GM19467 (cell line): ENCODE measurements at regions not wholly inside any gene's neighbourhood (a gene's known extent, or its start where the extent isn't known, plus 50 kb on each side); places are given as distances from the start of the nearest gene placed in this dataset.

Experiments
- ATAC-seq: cut with Tn5 transposase; IDR thresholded peaks from one replicate; pipeline ENCODE4 v1.9.1; 2021; ENCODE audit warnings: mild to moderate bottlenecking, moderate library complexity; ENCODE audit not compliant: unreplicated experiment

DNA sequence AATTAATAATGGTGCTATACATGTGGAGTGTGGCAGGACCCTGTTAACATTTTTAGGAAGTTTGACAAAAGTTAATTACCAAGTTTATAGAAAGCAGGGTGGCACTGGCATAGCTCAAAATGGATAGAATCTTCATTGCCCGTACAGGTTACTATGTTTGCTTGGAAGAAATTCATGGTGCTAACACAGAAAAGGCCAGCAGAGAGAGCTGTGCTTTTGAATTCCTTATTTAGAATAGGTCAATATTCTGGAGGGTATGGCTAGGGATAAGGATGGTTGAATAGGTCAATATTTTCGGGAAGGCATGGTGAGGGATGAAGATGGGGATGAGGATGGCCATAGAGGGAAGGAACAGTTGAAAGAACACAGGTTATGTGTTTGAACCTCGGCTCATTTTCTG is 345.1 kb downstream of the LMO4 start:
- ATAC-seq = no peak

DNA sequence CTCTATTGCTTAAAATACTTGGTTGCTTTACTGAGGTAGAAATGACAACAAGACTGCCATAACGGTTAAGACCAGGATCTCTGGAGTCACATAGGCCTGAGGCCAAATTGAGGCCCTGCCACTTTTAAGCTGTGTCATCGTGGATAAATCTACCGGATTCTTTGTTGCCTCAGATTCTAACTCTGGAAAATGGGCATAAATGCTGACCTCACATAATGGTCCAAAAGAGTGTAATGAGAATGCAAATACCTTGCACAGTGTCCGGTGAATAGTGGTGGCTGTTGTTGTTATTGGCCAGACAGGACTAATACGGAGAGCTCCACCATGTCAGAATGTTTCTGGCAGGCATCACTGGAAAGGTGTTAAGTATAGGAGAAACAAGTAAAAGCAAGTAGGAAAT is 346.1 kb downstream of the LMO4 start:
- ATAC-seq = no peak

DNA sequence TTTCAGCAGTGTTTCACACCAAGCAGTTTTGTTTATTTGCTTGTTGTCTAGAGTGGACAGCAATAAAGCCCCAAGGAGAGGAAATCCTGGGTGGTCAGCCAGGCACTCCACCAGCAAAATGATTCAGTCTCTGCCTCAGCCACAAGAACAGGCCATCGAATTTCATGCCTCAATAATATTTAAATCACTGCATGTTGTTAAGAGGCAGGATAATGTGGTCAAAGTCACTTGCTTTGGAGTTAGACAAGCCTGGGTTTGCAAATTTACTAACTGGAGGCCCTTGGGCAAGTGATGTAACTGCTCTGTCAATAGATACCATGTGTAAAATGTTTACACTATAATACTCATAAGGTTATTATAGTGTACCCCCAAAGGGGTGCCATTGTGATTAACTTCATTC is 349.6 kb downstream of the LMO4 start:
- no peak for ATAC-seq

DNA sequence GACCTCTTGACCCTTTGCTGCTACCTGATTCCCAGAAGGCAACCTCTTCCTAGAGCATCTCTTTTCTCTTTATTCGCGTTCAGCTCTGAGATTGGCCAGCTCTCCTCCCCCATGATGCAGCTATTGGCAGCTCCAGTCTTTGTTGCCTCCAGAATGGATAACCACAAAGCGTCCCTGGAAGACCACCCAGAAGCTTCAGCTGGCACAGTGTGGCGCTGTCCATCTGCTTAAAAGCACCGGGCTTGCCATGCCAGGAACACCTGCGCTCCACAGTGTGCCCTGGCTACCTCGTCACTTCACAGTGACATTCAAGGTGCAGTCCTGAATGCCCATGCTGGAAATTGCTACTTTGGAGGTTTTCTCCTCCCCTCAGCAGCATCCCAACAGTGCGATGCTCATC is 353.9 kb downstream of the LMO4 start:
- no peak for ATAC-seq

DNA sequence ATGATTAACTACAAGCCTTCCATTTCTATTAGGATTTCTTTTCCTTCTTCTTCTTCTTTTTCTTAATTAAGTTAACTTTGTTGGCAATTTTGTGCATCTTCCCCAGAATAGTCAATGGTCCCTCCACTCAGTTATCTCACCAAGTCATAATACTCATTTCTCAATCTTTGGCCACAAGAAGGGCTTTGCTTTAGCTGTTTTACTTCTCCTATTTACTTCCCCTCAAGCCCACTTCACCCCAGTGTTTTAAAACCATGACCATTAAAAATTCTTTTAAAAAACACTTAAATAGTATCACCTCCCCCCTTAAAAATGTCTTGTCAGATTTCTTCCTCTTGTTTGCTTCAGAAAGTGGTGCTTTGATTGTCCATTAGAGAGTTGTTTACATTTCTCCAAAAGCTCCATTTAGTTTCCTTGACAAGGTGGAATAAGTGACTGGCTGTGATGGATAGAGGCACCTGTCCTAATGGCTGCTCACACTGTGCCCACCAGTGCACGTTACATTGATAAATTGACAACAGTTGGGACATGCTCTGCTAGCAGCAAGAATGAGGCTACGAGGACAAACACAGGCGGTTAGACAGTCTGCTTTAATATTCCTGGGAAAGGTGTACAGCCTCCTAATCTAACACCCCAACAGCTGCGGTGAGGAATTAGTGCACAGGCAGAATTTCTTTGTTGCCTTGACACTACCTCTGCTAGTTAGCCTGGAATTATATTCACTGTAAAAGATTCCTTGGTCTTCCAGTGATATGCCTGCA is 354.7 kb downstream of the LMO4 start:
- no peak for ATAC-seq

DNA sequence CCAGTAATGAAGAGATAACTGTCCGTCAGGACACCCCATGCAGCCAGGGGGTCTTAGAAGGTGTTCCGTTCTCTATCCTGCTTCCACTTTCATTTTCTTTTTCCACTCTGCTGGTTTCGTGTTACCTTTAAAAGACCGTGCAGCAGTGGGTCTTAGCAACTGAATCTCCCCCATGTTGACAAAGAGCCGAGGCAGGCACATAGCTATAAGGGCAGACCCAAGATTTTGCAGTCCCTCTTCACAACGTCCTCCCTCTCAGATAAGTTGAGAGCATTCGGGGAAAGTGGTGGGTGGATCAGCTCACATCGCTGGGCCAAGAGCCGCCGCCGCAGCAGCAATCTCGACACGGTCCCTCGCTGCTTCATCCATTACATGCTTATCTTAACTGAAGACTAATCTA is 355.5 kb downstream of the LMO4 start:
- ATAC-seq = no peak

DNA sequence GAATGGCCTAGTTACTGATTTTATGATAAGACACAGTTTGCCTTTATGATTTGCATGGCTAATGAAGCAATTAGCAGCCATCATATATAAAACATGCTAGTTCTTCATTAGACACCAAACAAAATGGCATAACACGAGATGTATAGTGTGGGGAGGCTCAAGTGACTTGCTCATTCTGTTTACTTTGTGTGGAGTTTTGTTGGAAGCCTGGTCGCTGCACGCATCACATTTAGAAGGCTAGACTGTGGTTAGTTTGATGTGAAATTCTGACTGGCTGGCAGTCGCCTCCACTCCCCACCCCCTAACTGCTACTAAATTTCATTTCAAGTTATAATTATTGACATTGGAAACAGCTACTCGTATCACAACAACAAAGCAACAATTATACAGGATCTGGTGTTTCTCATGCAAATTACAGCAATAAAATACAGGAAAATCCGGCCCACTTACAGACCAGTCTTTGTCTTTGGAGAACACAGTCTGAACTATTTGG is 356.1 kb downstream of the LMO4 start:
- no peak for ATAC-seq

DNA sequence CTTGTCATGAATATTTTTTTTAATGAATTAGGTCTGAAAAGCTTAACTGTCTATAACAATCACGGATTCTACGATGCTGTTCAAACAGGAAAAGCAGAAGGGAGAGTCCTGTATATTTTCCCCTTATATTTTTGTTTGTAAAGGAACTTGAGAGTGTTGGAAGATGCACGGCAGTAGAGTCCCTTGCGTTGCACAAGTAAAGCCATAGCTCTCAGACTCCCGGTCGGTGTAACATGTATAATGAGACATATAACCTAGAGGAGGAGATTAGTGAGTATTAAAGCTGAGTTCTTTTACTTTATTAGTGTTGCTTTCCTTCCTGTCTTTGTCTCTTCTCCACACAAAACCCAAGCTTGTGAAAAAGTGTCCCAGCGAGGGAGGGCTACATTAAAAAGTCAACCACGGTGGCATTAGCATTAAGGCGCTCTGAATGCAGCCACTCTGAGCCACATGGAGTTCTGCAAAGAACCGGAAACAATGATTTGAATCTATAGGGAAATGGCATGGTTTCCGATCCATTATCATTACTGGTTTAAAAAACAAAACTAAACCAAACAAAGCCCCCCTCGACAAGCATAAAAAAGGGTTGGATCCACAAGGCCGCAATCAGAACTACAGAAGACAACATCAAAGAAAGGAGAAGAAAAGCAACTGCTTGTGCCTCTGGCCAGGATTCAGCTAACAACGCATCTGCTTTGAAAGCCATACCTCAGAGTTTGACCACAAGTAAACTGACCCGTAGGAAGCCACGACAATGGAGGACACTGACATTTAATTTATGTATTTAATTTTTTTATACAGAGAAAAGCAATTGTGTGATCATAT is 356.8 kb downstream of the LMO4 start:
- no peak for ATAC-seq

DNA sequence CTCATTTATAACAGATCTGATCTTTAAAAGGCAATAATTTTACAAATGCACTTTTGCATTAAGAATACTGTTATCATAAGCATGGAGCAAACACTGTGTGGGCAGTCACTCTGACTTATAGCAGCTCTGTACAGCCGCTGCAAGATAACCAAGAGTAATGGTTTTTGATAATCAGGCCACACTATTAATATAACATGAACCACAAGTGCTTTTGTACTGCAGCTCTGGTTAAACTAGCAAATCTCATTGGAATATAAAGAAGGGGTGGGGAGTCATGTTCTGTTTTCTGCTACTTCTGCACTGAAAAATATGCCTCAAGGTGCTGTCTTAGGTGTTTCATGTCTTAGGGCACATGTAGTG is 357.4 kb downstream of the LMO4 start:
- ATAC-seq = no peak

DNA sequence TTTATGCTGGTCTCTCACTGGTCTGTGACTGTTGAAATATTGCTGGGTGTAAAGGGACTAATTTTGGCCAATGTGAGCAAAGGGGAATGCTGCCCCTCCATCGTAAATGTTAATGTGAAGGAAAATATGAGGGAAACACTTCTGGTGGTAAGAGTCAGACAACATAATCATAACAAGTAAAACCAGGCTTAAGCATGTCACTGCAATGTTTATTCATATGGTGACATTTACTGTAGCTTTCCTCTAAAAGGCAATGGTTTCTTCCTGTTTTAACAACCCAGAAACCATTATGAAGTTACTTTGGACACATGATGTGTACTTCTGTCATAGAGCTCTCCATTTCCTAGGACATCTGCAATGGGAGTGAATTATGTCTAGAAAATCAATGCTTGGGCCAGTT is 358.0 kb downstream of the LMO4 start:
- no peak for ATAC-seq

DNA sequence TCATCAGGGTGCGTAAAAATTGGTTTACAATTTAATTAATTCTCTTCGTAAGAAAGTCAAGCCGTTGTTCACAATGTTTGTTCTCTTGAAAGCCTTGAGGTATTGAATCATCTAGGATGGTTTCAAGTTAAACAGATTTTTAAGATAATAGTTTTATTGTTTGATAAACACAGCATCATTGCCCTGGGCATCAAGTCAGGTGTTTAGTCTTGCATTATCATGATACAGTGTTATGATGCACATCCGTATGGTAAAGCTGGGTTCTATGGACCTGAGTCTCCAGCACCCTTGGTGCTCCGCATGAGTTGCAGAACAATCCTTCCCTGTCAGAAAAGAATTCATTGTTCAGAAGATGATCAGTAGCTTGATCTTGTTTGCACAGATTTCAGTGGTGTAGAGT is 359.5 kb downstream of the LMO4 start:
- no peak for ATAC-seq

DNA sequence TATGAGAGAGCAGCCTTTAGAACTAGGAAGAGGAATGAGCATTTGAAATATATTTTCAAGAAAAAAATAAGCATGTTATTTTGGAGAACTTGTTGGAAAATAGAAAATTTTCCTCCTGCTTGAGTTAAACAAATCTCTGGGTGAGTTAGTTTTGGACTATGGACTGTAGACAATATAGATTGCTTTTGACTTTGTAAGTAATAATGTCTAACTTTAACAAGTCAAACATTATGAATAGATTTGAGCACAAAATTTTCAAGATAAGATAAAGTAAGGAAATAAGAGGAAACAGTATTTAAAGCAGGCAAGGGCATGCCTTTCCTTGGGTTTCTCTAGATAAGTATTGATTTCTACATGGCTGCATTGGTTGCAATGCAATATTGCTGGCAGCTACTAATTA is 360.8 kb downstream of the LMO4 start:
- ATAC-seq = no peak

DNA sequence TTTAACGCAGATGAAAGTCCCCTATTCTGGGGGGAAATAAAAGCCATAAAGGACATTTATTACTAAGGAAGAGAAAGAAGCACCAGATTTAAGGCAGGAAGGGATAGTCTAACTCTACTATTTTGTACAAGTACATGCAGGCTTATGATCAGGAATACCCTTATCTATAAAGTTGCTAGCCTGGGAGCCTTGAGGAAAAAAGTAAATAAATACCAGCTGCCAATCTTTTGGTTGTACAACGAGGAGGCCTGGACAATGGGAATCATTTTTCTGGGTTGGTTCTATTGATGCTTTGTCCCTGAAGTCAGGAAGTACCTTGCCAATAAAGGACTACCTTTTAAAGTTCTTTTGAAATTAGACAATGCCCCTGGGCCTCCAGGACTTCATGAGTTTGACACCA is 367.8 kb downstream of the LMO4 start:
- no peak for ATAC-seq

DNA sequence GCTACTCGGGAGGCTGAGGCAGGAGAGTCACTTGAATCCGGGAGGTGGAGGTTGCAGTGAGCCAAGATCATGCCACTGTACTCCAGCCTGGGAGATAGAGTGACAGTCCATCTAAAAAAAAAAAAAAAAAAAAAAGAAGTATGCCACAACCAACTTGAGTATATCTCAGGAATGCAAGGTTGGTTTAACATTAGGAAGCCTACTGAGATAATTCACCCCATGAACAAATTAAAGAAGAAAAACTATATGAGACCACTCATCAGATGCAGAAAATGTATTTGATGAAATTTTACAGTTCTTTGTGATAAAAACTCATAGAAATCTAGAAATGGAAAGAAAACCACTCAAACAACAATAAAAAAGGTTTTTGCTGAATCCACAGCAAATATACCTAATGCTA is 373.8 kb downstream of the LMO4 start:
- no peak for ATAC-seq

DNA sequence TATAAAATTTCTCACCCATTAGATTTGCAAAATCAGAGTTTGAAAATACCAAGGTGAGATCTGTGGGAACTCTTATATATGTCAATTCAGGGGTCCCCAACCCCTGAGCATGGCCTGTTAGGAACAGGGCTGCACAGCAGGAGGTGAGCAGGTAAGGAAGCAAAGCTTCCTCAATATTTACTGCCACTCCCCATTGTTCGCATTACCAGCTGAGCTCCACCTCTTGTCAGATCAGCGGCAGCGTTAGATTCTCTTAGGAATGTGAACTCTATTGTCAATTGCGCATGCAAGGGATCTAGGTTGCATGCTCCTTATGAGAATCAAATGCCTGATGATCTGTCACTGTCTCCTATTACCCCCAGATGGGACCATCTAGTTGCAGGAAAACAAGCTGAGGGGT is 376.6 kb downstream of the LMO4 start:
- no peak for ATAC-seq

DNA sequence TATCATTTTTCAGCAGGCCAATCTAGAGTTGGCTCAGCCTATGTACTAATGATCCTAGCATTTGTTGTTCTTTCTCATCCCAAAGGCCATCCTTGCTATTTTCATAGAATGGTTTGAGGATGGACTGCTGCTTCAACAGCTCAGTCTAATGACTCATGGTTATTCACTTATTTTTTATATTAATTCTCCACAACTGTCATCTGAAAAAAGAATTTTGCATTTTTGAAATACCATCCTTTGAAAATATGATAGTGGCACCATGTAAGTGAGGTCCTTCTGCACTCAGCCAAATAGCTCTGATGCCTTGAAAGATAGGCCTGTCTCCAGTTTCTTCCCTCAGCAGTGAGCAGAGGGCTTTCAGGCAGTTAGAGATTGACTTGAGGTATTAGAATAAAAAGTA is 377.5 kb downstream of the LMO4 start:
- ATAC-seq = no peak

DNA sequence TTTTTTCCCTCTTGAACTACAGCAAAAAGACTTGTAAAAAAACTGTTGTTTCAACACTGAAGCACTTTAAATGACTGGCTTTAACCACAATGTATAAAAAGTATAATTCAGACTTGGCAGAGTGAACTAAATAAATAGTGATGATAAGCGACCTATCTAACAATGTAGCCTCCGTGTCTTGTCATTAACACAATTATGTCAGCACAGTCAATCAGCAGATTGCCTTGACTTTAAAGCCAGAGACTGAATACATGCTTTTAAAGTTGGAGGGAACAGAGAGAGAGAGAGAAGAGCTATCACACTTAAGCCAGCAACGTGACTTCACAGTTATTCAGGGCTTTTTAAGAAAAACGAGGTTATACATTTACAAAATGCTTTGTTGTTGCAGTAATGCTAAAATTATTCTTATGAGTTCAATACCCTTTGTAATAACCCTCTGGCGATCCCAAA is 378.1 kb downstream of the LMO4 start:
- ATAC-seq = no peak

DNA sequence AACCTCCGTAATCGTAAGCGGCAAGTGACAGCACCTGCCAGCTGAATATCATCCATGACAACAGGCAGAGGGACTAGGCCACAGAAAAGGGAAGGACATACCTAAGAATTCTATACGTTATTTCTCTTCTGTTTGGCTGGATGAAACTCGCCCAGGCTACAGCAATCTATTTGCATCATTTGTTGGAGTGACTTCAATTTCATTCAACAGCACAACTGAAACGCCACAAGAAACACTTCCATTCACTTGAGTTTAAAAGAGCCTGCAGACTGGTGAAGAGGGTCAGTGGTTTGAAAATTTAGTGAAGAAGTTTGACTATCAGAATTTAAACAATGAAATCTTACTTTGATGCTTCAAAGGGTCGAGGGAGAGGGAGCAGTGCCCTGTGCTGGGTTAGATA is 378.7 kb downstream of the LMO4 start:
- no peak for ATAC-seq

DNA sequence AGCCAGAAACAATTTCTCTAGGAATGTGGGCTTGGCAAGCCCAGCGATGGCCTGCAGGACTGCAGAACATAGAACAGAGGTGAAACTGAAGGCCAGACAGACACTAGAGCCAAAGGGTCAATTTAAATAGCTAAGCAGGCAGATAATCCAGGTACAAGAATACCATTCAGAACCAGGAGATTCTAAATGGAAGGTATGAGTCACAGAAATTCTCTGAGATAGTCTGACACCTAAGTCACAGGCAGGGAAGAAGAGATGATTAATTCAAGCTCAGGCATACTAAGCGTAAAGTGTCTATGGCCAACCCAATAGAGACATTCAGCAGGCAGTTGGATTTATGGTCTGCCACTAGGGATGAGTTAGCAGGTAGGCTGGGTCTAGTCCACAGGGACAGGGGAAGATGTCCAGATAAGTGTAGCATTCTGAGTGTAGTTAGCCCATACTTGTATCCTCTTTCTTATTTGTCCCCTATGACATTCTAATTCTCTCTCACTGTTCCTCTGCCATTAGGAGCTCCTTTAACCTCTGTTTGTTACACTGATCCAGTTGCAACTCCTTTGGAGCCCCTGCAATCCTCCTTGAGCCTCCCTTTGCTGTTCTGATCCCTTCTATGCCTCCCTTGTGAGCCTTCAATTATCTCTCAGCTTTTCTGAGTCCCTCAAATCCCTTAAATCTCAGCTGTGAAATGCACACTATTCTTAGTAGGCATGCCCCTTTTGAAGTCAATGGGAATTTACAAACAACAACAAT is 383.8 kb downstream of the LMO4 start:
- no peak for ATAC-seq

DNA sequence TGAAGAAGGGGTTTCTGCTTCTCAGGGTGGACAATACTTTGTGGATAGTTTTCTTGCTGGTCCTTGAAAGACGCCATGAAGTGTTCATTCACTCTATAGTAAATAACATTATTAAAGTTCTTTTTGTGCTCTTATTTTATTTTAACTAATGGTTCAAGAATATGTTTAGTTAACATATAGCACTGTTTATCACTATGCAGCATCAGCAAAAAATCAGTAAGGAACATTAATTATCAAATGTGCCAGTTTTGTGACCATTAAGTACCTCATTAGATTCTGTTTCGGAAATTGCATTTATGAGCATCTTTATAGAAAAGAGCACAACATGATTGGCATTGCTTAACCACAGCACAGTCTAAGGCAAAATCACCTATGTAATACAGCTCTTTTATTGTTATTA is 385.6 kb downstream of the LMO4 start:
- ATAC-seq = no peak

DNA sequence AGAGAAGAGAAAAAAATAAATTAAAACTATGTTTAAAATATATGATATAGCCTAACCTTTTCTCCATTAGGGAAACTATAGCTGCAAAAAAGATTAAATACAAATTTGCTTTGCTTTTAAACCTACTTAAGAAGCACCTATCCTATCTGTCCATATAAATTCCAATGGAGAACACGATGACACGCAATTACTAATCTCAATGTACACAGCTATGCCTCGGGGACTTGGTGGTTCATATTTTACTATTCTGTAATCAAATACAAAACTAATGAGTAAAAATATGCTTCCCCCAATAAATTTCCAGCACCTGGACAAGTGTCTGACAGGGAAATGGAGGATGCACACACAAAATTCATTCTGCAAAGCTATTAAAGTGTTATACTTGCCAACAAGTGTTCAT is 386.4 kb downstream of the LMO4 start:
- no peak for ATAC-seq

DNA sequence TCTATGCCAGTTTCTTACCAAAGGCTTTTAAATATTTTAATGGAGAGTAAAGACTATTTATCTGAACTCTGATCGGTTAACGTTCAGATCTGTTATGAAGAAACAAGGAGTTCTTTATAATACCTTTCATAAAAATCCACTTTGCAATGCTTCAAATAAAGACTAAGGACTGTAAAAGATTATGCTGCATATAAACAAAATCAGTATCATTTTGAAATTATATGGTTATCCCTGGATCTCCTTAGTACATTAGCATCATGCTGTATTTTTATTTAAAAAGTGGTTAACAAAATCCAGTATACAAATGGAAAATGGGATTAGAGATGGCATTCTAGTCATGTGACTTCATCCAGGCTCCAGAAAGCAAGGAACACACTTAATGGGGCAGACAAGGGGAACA is 386.8 kb downstream of the LMO4 start:
- no peak for ATAC-seq
